K562 (cell line): ENCODE measurements at regions not wholly inside any gene's neighbourhood (a gene's known extent, or its start where the extent isn't known, plus 50 kb on each side); places are given as distances from the start of the nearest gene placed in this dataset.
"Not testable (repeated sequence)": the region's sequence is repeated elsewhere in the genome, so short reads cannot be mapped to it uniquely, and the experiment has no call there.

ENCODE experiments used
- ATAC-seq: fragments of 200-7000 bp; cut with Tn5 transposase; 3 replicates; pipeline ENCODE4 v1.9.1; 2020; ENCODE audit warnings: moderate library complexity
- BruUV-seq: library from RNA; stranded (reverse); fragments of 400-500 nt; replicated peaks from 2 replicates; lab custom pipeline; 2021; lab: Mats Ljungman, UMichigan
- CTCF ChIA-PET: fragments of 300-600 bp; formaldehyde crosslinking; extraction: SDS; loops from one replicate; lab custom pipeline; 2021; ENCODE audit warnings: low intra/inter-chr PET ratio; lab: Yijun Ruan, JAX
- POLR2A ChIA-PET: fragments of 300-600, 350-650 bp; sonication (Branson Sonifier 250); formaldehyde crosslinking; extraction: SDS; loops from one replicate; lab custom pipeline; 2021; ENCODE audit warnings: antibody characterized with exemption, inconsistent platforms; lab: Yijun Ruan, JAX
- DNase-seq, 4 experiments: peaks; one replicate each; pipeline versions ENCODE4 v3.0.0 to v3.0.0-alpha.2; 2011 to 2018; ENCODE audit warnings: low spot score in 3 of 4, mixed read lengths in 3 of 4; ENCODE audit errors: extremely low read depth in 1 of 4
- FAIRE-seq: peaks from 2 replicates; lab custom pipeline; 2011; peaks lifted over from hg19 to GRCh38; lab: Jason Lieb, UNC
- H2AFZ ChIP-seq: 2 replicates; pipeline ENCODE4 v1.6.0; 2011; ENCODE audit warnings: low read depth, low read length, control low read depth, inconsistent platforms
- H3K27ac ChIP-seq: fragments of 200-600 bp; 3 replicates; pipeline ENCODE4 v1.8.0; 2011; ENCODE audit warnings: low read depth, mild to moderate bottlenecking, control low read depth, inconsistent platforms, low read length, moderate library complexity, mixed read lengths; ENCODE audit errors: extremely low read depth
- H3K27me3 ChIP-seq, 2 experiments: fragments of 300-600 bp in 1 of 2; 2 replicates in 1 of 2; 3 replicates in 1 of 2; pipeline versions ENCODE4 v1.6.0 to v1.8.0; 2011; ENCODE audit warnings: inconsistent platforms in 2 of 2, low read length in 2 of 2, mild to moderate bottlenecking in 1 of 2, mixed read lengths in 1 of 2, moderate library complexity in 1 of 2; ENCODE audit not compliant: control insufficient read depth in 2 of 2, insufficient read depth in 2 of 2
- H3K36me3 ChIP-seq: fragments of 300-600 bp; 3 replicates; pipeline ENCODE4 v1.8.0; 2011; ENCODE audit warnings: mild to moderate bottlenecking, low read length, inconsistent platforms; ENCODE audit not compliant: control insufficient read depth, insufficient read depth
- H3K4me1 ChIP-seq, 2 experiments: fragments of 200-600 bp in 1 of 2; replicated peaks in 1 of 2; 2 replicates in 1 of 2; 3 replicates in 1 of 2; pipeline versions ENCODE4 v1.5.1 to v1.8.0; 2011; ENCODE audit warnings: inconsistent platforms in 2 of 2, low read length in 2 of 2, mild to moderate bottlenecking in 1 of 2, mixed read lengths in 1 of 2, moderate library complexity in 1 of 2; ENCODE audit not compliant: control insufficient read depth in 2 of 2, insufficient read depth in 2 of 2
- H3K4me2 ChIP-seq: 2 replicates; pipeline ENCODE4 v1.6.1; 2011; ENCODE audit warnings: low read length, control low read depth, inconsistent platforms, mixed read lengths; ENCODE audit not compliant: insufficient read depth
- H3K4me3 ChIP-seq: fragments of 200-600 bp; sonication (generic), shearing (Covaris generic); 2 replicates; pipeline ENCODE4 v1.5.1; 2016; ENCODE audit warnings: control low read depth, inconsistent platforms
- H3K79me2 ChIP-seq: fragments of 200-600 bp; 3 replicates; pipeline ENCODE4 v1.8.0; 2011; ENCODE audit warnings: low read length, inconsistent platforms; ENCODE audit not compliant: control insufficient read depth, insufficient read depth
- H3K9ac ChIP-seq, 2 experiments: 2 replicates each; pipeline versions ENCODE4 v1.6.0 to v1.6.1; 2011; ENCODE audit warnings: low read depth in 2 of 2, low read length in 2 of 2, control low read depth in 1 of 2, inconsistent platforms in 1 of 2, mild to moderate bottlenecking in 1 of 2, mixed read lengths in 1 of 2; ENCODE audit not compliant: insufficient read depth in 1 of 2
- H3K9me1 ChIP-seq: one replicate; pipeline ENCODE4 v1.6.0; 2011; ENCODE audit warnings: inconsistent platforms, mild to moderate bottlenecking, low read length, moderate library complexity; ENCODE audit not compliant: control insufficient read depth, insufficient read depth
- H3K9me3 ChIP-seq: replicated peaks from 2 replicates; pipeline ENCODE4 v1.5.1; 2011; ENCODE audit warnings: low read depth, low read length, inconsistent platforms; ENCODE audit not compliant: control insufficient read depth, insufficient read depth
- H4K20me1 ChIP-seq: replicated peaks from 2 replicates; pipeline ENCODE4 v1.6.1; 2011; ENCODE audit warnings: low read length, inconsistent platforms, mixed read lengths; ENCODE audit not compliant: control insufficient read depth, insufficient read depth
- ESRRB ChIP-seq: fragments of 250-450 bp; sonication (Bioruptor Pico); IDR thresholded peaks from 2 replicates; pipeline ENCODE4 v1.5.0; 2020; ENCODE audit warnings: mild to moderate bottlenecking, moderate library complexity, borderline replicate concordance
- NFYB ChIP-seq: IDR thresholded peaks from 2 replicates; pipeline ENCODE4 v1.6.1; 2011; ENCODE audit warnings: mild to moderate bottlenecking, moderate library complexity; ENCODE audit not compliant: insufficient read length; ENCODE audit errors: extremely low read depth
- YBX1 ChIP-seq: fragments of 450-650 bp; IDR thresholded peaks from 2 replicates; pipeline ENCODE4 v1.7.1; 2016; ENCODE audit warnings: mild to moderate bottlenecking
- WGBS: fragments of 100-300 bp; shearing (Covaris generic); methylation state at CpG from one replicate; pipeline ENCODE4 v1.1.6; 2016; ENCODE audit warnings: low coverage, mixed read lengths; ENCODE audit not compliant: insufficient coverage; ENCODE audit errors: missing lambda C conversion rate; 5-methylcytosine and 5-hydroxymethylcytosine counted together
- in situ Hi-C: fragments of 300-500 bp; cut with MboI; formaldehyde crosslinking; loops from 4 replicates; pipeline ENCODE4 v1.15.0; 2018; ENCODE audit warnings: inconsistent platforms, mixed read lengths
- intact Hi-C: fragments of 100-400 bp; cut with micrococcal nuclease; formaldehyde crosslinking; loops from 2 replicates; pipeline ENCODE4 v1.14.2; 2022
- TF ChIP-seq, protein P1 (sequence below): fragments of 250-450 bp; sonication (Bioruptor Pico); IDR thresholded peaks from 2 replicates; pipeline ENCODE4 v1.8.0; 2022; ENCODE audit warnings: inconsistent platforms, mild to moderate bottlenecking, moderate library complexity, borderline replicate concordance

DNA sequence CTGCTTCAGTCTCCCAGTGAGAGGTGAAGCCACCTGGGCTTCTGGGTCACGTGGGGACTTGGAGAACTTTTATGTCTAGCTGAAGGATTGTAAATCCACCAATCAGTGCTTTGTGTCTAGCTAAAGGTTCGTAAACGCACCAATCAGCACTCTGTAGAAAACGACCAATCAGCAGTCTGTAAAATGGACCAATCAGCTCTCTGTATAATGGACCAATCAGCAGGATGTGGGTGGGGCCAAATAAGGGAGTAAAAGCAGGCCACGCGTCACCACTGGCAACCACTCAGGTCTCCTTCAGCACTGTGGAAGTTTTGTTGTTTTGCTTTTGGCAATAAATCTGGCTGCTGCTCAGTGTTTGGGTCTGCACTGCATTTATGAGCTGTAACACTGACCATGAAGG lies 69.1 kb upstream of the NREP start:
- in situ Hi-C loops (no loop called here), intact Hi-C loops (no loop called here)
- no peak overlapping the region for H3K9ac ChIP-seq
- no peak overlapping the region for H3K4me2 ChIP-seq
- H3K9me1 ChIP-seq, result no peaks in the 10 kb centered on the region
- H3K36me3 ChIP-seq, result no peaks in the 10 kb centered on the region
- no TSS peak for BruUV-seq
- TF ChIP-seq ESRRB (CRISPR knock-in tag), result no peak
- TF ChIP-seq NFYB, result peak; percentile 61
- H3K4me3 ChIP-seq, result no peak overlapping the region
- 2% methylated on average over 6 of the region's 6 CpGs for WGBS
- H3K27me3 ChIP-seq, result no peaks in the 10 kb centered on the region
- no peaks in the 10 kb centered on the region for H3K4me1 ChIP-seq
- CTCF ChIA-PET, result no interaction called here
- no peaks in the 10 kb centered on the region for H3K9me3 ChIP-seq
- ATAC-seq (no peak), DNase-seq (no peak), FAIRE-seq (no peak)
- POLR2A ChIA-PET, result interaction anchor here (0.6 kb wide), 1 partner anchor 11 kb away, joined by 3 read pairs; no protein-coding TSS in a partner anchor
- no peaks in the 10 kb centered on the region for H4K20me1 ChIP-seq
- no peaks in the 10 kb centered on the region for H3K79me2 ChIP-seq
- no peak overlapping the region for H3K27ac ChIP-seq
- no peak overlapping the region for H2AFZ ChIP-seq

DNA sequence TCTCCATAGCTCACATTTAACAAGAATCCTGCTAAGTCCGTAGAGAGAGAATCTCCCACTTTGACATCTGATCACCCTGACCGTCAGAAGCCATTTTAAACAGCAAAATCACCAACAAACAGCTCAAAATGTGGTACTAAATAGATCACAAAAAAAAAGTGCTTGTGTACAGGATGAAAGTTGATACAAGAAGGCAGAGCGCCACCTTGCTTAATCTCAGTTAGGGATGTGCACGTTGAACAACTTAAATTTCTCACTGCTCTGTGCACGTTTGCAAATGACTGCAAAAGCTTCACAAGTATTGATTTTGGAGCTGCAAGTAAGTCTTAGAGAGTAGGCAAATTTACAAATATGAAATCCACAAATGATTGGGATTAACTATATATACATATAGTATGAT lies 63.1 kb upstream of the NREP start:
- CTCF ChIA-PET, result no interaction called here
- Histone ChIP-seq H3K27ac (no peak overlapping the region), H3K9ac (no peak overlapping the region), H3K4me1 (no peaks in the 10 kb centered on the region), H3K9me3 (no peaks in the 10 kb centered on the region), H3K36me3 (no peaks in the 10 kb centered on the region), H3K27me3 (no peaks in the 10 kb centered on the region), H3K9me1 (no peaks in the 10 kb centered on the region), H3K79me2 (no peaks in the 10 kb centered on the region)
- WGBS, result 0% methylated on average over 5 of the region's 5 CpGs
- no peak for DNase-seq
- ATAC-seq, result no peak
- POLR2A ChIA-PET, result no interaction called here
- BruUV-seq, result no TSS peak
- intact Hi-C loops, result no loop called here
- in situ Hi-C loops, result no loop called here
- no peak for TF ChIP-seq YBX1
- TF ChIP-seq, protein P1, sequence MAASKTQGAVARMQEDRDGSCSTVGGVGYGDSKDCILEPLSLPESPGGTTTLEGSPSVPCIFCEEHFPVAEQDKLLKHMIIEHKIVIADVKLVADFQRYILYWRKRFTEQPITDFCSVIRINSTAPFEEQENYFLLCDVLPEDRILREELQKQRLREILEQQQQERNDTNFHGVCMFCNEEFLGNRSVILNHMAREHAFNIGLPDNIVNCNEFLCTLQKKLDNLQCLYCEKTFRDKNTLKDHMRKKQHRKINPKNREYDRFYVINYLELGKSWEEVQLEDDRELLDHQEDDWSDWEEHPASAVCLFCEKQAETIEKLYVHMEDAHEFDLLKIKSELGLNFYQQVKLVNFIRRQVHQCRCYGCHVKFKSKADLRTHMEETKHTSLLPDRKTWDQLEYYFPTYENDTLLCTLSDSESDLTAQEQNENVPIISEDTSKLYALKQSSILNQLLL (CRISPR knock-in tag), result no peak
- TF ChIP-seq, all 486 proteins: peak for 0
- Histone ChIP-seq H2AFZ (no peak overlapping the region), H3K4me2 (no peak overlapping the region), H3K4me3 (no peak overlapping the region), H4K20me1 (no peaks in the 10 kb centered on the region)
- FAIRE-seq, result no peak

DNA sequence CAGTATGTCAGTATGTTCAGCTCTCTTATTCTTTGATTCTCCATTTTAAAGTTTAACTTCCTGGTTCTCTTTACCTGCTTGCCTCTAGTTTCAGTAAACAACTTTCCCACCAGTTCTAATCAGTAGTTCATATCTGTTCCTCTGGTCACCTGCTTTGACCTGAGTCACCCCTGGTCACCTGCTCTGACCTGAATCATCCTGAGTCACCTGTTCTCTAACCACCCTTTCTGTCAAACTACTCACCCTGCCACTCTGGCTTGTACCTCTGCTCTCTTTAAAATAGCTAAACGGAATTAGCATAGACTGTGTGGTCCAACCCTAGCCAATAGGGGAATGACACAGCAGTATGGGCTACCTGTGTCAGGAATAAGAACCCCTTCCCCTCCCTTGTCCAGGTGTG lies 62.0 kb upstream of the NREP start:
- H3K9ac ChIP-seq, H3K79me2 ChIP-seq, H3K4me2 ChIP-seq, H3K9me3 ChIP-seq, POLR2A ChIA-PET, H2AFZ ChIP-seq, DNase-seq, BruUV-seq, ATAC-seq, H4K20me1 ChIP-seq, FAIRE-seq, H3K4me3 ChIP-seq, H3K4me1 ChIP-seq, intact Hi-C loops, H3K27me3 ChIP-seq, in situ Hi-C loops, H3K9me1 ChIP-seq, H3K27ac ChIP-seq, CTCF ChIA-PET, H3K36me3 ChIP-seq: not testable (repeated sequence)
- 0% methylated on average over 1 of the region's 1 CpG for WGBS
